Mesenchymal stem cell (in vitro differentiated cells and primary cell): ENCODE measurements at regions not wholly inside any gene's neighbourhood (a gene's known extent, or its start where the extent isn't known, plus 50 kb on each side); places are given as distances from the start of the nearest gene placed in this dataset.

Experiments used
- DNase-seq: peaks from one replicate; pipeline ENCODE4 v3.0.0-alpha.2; 2013
- H2AFZ ChIP-seq: one replicate; pipeline ENCODE4 v1.6.1; 2013; ENCODE audit warnings: low read depth, mild to moderate bottlenecking, control low read depth, inconsistent platforms, low read length, moderate library complexity
- H2AK5ac ChIP-seq: 2 replicates; pipeline ENCODE4 v1.6.1; 2013; ENCODE audit warnings: low read length, moderate library complexity, mild to moderate bottlenecking, inconsistent platforms; ENCODE audit not compliant: severe bottlenecking
- H2BK120ac ChIP-seq: one replicate; pipeline ENCODE4 v1.6.1; 2013; ENCODE audit warnings: low read depth, mild to moderate bottlenecking, inconsistent platforms, low read length, moderate library complexity
- H2BK12ac ChIP-seq, 2 experiments: one replicate each; pipeline ENCODE4 v1.6.1; 2013; ENCODE audit warnings: inconsistent platforms in 2 of 2, low read length in 2 of 2, mild to moderate bottlenecking in 2 of 2, moderate library complexity in 2 of 2, control low read depth in 1 of 2
- H2BK15ac ChIP-seq: one replicate; pipeline ENCODE4 v1.6.1; 2013; ENCODE audit warnings: mild to moderate bottlenecking, low read depth, inconsistent platforms; ENCODE audit not compliant: poor library complexity, severe bottlenecking
- H2BK5ac ChIP-seq: 2 replicates; pipeline ENCODE4 v1.6.1; 2013; ENCODE audit warnings: low read depth, mild to moderate bottlenecking, low read length, control low read depth, inconsistent platforms; ENCODE audit not compliant: poor library complexity, severe bottlenecking
- H3K14ac ChIP-seq, 2 experiments: one replicate each; pipeline ENCODE4 v1.6.1; 2013; ENCODE audit warnings: inconsistent platforms in 2 of 2, low read length in 2 of 2, control low read depth in 1 of 2, mild to moderate bottlenecking in 1 of 2, moderate library complexity in 1 of 2
- H3K18ac ChIP-seq, 2 experiments: one replicate each; pipeline ENCODE4 v1.6.1; 2013; ENCODE audit warnings: inconsistent platforms in 2 of 2, low read length in 2 of 2, control low read depth in 1 of 2, low read depth in 1 of 2, mild to moderate bottlenecking in 1 of 2
- H3K23ac ChIP-seq, 2 experiments: one replicate each; pipeline ENCODE4 v1.6.1; 2013; ENCODE audit warnings: inconsistent platforms in 2 of 2, low read length in 2 of 2, mild to moderate bottlenecking in 2 of 2, moderate library complexity in 2 of 2, control low read depth in 1 of 2
- H3K27ac ChIP-seq: 2 replicates; pipeline ENCODE4 v1.5.1; 2013; ENCODE audit warnings: mild to moderate bottlenecking, moderate library complexity, low read length, control low read depth, inconsistent platforms; ENCODE audit not compliant: poor library complexity, severe bottlenecking
- H3K27me3 ChIP-seq, 2 experiments: 2 replicates each; pipeline versions ENCODE4 v1.6.1 to v1.7.0; 2013; ENCODE audit warnings: low read length in 2 of 2, mild to moderate bottlenecking in 2 of 2, moderate library complexity in 2 of 2, control low read depth in 1 of 2, inconsistent platforms in 1 of 2; ENCODE audit not compliant: control insufficient read depth in 1 of 2, insufficient read depth in 1 of 2
- H3K36me3 ChIP-seq, 2 experiments: 2 replicates each; pipeline versions ENCODE4 v1.6.1 to v1.7.0; 2013; ENCODE audit warnings: low read length in 2 of 2, control low read depth in 1 of 2, inconsistent platforms in 1 of 2, low read depth in 1 of 2, mild to moderate bottlenecking in 1 of 2; ENCODE audit not compliant: insufficient read depth in 2 of 2, control insufficient read depth in 1 of 2
- H3K4ac ChIP-seq, 2 experiments: one replicate each; pipeline ENCODE4 v1.6.1; 2013; ENCODE audit warnings: inconsistent platforms in 2 of 2, low read length in 2 of 2, mild to moderate bottlenecking in 2 of 2, moderate library complexity in 2 of 2, control low read depth in 1 of 2, low read depth in 1 of 2
- H3K4me1 ChIP-seq: 2 replicates; pipeline ENCODE4 v1.6.1; 2013; ENCODE audit warnings: low read depth, low read length, control low read depth; ENCODE audit not compliant: control insufficient read depth, insufficient read depth
- H3K4me2 ChIP-seq: 2 replicates; pipeline ENCODE4 v1.6.1; 2013; ENCODE audit warnings: low read length, mild to moderate bottlenecking, inconsistent platforms; ENCODE audit not compliant: poor library complexity, severe bottlenecking
- H3K4me3 ChIP-seq, 2 experiments: 2 replicates each; pipeline versions ENCODE4 v1.5.1 to v1.7.0; 2013; ENCODE audit warnings: low read length in 2 of 2, mild to moderate bottlenecking in 2 of 2, control low read depth in 1 of 2, low read depth in 1 of 2; ENCODE audit not compliant: insufficient read depth in 1 of 2
- H3K79me1 ChIP-seq: replicated peaks from 2 replicates; pipeline ENCODE4 v1.6.1; 2013; ENCODE audit warnings: mild to moderate bottlenecking, control low read depth, low read length, inconsistent platforms; ENCODE audit not compliant: poor library complexity, severe bottlenecking
- H3K9ac ChIP-seq: 2 replicates; pipeline ENCODE4 v1.7.0; 2013; ENCODE audit warnings: mild to moderate bottlenecking, low read length, moderate library complexity
- H3K9me3 ChIP-seq: 2 replicates; pipeline ENCODE4 v1.7.0; 2013; ENCODE audit warnings: mild to moderate bottlenecking, low read length; ENCODE audit not compliant: control insufficient read depth
- H4K8ac ChIP-seq: one replicate; pipeline ENCODE4 v1.6.1; 2013; ENCODE audit warnings: inconsistent platforms, mild to moderate bottlenecking, low read length, moderate library complexity
- H4K91ac ChIP-seq: one replicate; pipeline ENCODE4 v1.6.1; 2013; ENCODE audit warnings: mild to moderate bottlenecking, low read length, inconsistent platforms
- WGBS: methylation state at CpG from one replicate; pipeline ENCODE4 v1.1.7; 2013; ENCODE audit warnings: mixed read lengths; 5-methylcytosine and 5-hydroxymethylcytosine counted together

DNA sequence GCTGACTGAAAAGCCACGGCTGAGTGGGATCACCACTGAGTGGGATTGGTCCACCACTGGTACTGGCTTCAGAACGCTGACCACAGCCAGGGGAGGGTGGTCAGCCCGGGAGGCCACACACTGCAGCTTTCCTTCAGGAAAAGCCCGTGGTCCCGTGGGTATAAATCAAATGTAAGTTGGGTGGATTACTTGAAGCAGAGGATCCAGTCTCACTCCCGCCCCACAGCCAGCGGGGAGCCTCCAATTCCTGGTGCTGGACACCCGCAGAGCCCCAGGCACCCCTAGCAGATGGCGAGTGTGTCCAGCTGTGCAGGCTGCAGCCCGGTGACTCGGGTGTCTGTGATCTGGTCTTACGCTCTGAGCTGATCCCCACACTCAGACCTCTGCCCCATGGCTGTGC, 231.1 kb upstream of the ZNF32 start:
- no peak overlapping the region for H2AK5ac ChIP-seq
- H2BK120ac ChIP-seq = peak overlapping the region; percentile 54
- H2BK15ac ChIP-seq = peak overlapping the region; percentile 9
- no peak overlapping the region for H3K4ac ChIP-seq
- no peaks in the 10 kb centered on the region for H3K36me3 ChIP-seq
- no peak overlapping the region for H2BK5ac ChIP-seq
- H3K4me1 ChIP-seq = no peaks in the 10 kb centered on the region
- H2AFZ ChIP-seq = no peak overlapping the region
- peak overlapping the region; percentile 38 to 76 for H2BK12ac ChIP-seq
- peak overlapping the region; percentile 27 to 48 for H3K18ac ChIP-seq
- H4K91ac ChIP-seq = peak overlapping the region; percentile 52
- H3K27ac ChIP-seq = no peak overlapping the region
- peak overlapping the region in 1 of 2 experiments; percentile 9 for H3K14ac ChIP-seq
- no peak for DNase-seq
- WGBS = 86% methylated on average over 12 of the region's 12 CpGs
- H4K8ac ChIP-seq = peak overlapping the region; percentile 40
- no peak overlapping the region for H3K23ac ChIP-seq
- no peak overlapping the region for H3K4me2 ChIP-seq
- no peak overlapping the region for H3K4me3 ChIP-seq
- no peaks in the 10 kb centered on the region for H3K79me1 ChIP-seq
- H3K27me3 ChIP-seq = peaks cover 0 to under 1% of the 10 kb centered on the region in 2 experiments
- no peaks in the 10 kb centered on the region for H3K9me3 ChIP-seq
- no peak overlapping the region for H3K9ac ChIP-seq

DNA sequence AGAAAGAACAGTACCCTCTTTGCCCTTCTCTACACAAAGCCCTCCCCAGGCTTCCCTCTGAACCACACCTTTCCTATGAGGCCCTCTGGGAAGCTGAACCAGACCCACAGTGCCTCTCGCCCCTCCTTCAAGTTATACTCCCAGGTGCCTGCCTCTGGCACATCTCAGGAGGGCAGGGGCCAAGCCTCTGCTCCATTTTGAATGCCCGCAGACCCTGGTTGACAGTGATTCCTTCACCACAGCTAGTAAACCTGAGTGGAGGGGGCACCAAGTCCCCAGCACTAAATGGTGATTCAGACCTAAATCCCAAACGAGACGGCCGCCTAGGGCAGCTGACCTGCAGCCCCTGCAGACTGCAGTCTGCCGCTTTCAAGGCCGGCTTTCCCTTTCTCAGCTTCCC, 230.5 kb upstream of the ZNF32 start:
- Histone ChIP-seq H3K9me3 (no peaks in the 10 kb centered on the region), H3K4me1 (no peaks in the 10 kb centered on the region), H3K4me2 (no peak overlapping the region), H3K4me3 (no peak overlapping the region), H2AK5ac (no peak overlapping the region), H4K8ac (peak overlapping the region; percentile 1), H3K23ac (no peak overlapping the region), H2BK5ac (no peak overlapping the region), H3K79me1 (no peaks in the 10 kb centered on the region), H4K91ac (no peak overlapping the region), H2AFZ (no peak overlapping the region), H2BK15ac (no peak overlapping the region), H3K4ac (peak overlapping the region in 1 of 2 experiments; percentile 46), H3K27ac (no peak overlapping the region), H3K9ac (no peak overlapping the region), H3K36me3 (no peaks in the 10 kb centered on the region), H3K27me3 (no peaks in the 10 kb centered on the region), H3K18ac (peak overlapping the region in 1 of 2 experiments; percentile 25), H2BK12ac (peak overlapping the region in 1 of 2 experiments; percentile 22), H3K14ac (no peak overlapping the region), H2BK120ac (no peak overlapping the region)
- 95% methylated on average over 7 of the region's 7 CpGs for WGBS
- DNase-seq = no peak

DNA sequence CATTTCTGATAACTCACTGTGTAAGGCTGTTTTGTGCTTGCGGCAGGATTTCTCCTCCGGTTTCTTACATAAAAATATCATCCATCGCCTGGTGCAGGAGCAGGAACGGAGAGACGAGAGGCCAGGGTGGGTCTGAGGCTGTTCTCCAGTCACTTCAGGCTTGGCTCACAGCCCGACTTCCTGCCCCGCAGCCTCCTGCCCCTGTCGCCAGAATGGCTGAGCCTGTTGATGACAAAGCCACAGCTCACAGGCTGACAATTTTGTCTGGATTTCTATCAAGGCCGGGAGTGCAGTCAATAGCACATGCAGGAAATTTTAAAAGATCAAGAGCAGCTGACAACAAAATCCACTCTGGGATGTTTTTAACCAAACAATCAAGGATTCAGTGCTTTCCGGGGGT, 229.7 kb upstream of the ZNF32 start:
- no peaks in the 10 kb centered on the region for H3K79me1 ChIP-seq
- no peak overlapping the region for H3K4me2 ChIP-seq
- no peak overlapping the region for H2AK5ac ChIP-seq
- no peak overlapping the region for H3K23ac ChIP-seq
- H3K9me3 ChIP-seq = no peaks in the 10 kb centered on the region
- H3K4ac ChIP-seq = peak overlapping the region; percentile 25 to 47
- no peaks in the 10 kb centered on the region for H3K4me1 ChIP-seq
- no peak overlapping the region for H2AFZ ChIP-seq
- no peak overlapping the region for H3K9ac ChIP-seq
- H3K36me3 ChIP-seq = no peaks in the 10 kb centered on the region
- no peaks in the 10 kb centered on the region for H3K27me3 ChIP-seq
- no peak for DNase-seq
- WGBS = 70% methylated on average over 10 of the region's 10 CpGs
- peak overlapping the region; percentile 43 for H4K91ac ChIP-seq
- H3K18ac ChIP-seq = peak overlapping the region in 1 of 2 experiments; percentile 13
- H3K14ac ChIP-seq = no peak overlapping the region
- no peak overlapping the region for H2BK15ac ChIP-seq
- no peak overlapping the region for H4K8ac ChIP-seq
- peak overlapping the region in 1 of 2 experiments; percentile 75 for H2BK12ac ChIP-seq
- H2BK120ac ChIP-seq = no peak overlapping the region
- no peak overlapping the region for H2BK5ac ChIP-seq
- H3K4me3 ChIP-seq = no peak overlapping the region
- no peak overlapping the region for H3K27ac ChIP-seq

DNA sequence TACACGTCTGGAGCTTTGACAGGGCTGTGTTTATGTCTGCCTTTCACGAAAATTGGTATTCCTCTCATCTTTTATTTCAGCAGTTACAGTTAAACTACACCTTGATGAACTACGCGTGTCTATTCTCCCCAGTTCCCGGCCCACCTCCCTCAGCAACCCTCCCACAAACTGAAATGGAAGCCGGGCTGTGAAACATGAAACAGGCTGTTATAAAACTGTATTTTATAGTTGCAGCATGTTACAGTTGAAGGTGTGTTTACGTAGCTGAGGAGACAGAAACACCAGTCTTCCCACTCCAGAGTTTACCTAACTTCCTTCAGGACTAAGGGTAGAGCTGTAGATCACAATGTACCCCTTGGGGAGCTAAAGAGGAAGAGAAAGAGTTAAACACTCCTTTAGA, 228.3 kb upstream of the ZNF32 start:
- peak overlapping the region; percentile 5 to 65 for H3K18ac ChIP-seq
- H3K27me3 ChIP-seq = no peaks in the 10 kb centered on the region
- H2BK12ac ChIP-seq = peak overlapping the region; percentile 69 to 84
- H2BK5ac ChIP-seq = no peak overlapping the region
- H3K36me3 ChIP-seq = no peaks in the 10 kb centered on the region
- no peak overlapping the region for H2BK15ac ChIP-seq
- 66% methylated on average over 2 of the region's 7 CpGs for WGBS
- no peak overlapping the region for H3K4me3 ChIP-seq
- no peak overlapping the region for H3K4ac ChIP-seq
- H3K9ac ChIP-seq = no peak overlapping the region
- H3K9me3 ChIP-seq = peaks cover 6% of the 10 kb centered on the region
- no peak overlapping the region for H2AK5ac ChIP-seq
- no peak overlapping the region for H3K4me2 ChIP-seq
- H3K23ac ChIP-seq = no peak overlapping the region
- no peak overlapping the region for H4K91ac ChIP-seq
- H3K4me1 ChIP-seq = no peaks in the 10 kb centered on the region
- H3K27ac ChIP-seq = no peak overlapping the region
- no peak overlapping the region for H2AFZ ChIP-seq
- no peak overlapping the region for H2BK120ac ChIP-seq
- H3K79me1 ChIP-seq = no peaks in the 10 kb centered on the region
- H4K8ac ChIP-seq = no peak overlapping the region
- DNase-seq = no peak
- H3K14ac ChIP-seq = no peak overlapping the region
